Smooth muscle cell (in vitro differentiated cells): ENCODE measurements at regions not wholly inside any gene's neighbourhood (a gene's known extent, or its start where the extent isn't known, plus 50 kb on each side); places are given as distances from the start of the nearest gene placed in this dataset.

ENCODE experiments used
- DNase-seq: peaks from one replicate; lab custom pipeline; 2025; ENCODE audit not compliant: unreplicated experiment; lab: John Stamatoyannopoulos, UW
- H2AFZ ChIP-seq: fragments of 200-600 bp; sonication (generic); 2 replicates; pipeline ENCODE4 v1.6.0; 2016; ENCODE audit warnings: antibody characterized with exemption, low read depth, mild to moderate bottlenecking
- H3F3A ChIP-seq: fragments of 200-600 bp; sonication (generic); 2 replicates; pipeline ENCODE4 v1.6.0; 2017; ENCODE audit warnings: antibody characterized with exemption, low read depth
- H3K27ac ChIP-seq: fragments of 200-600 bp; sonication (generic); 2 replicates; pipeline ENCODE4 v1.5.1; 2016; ENCODE audit warnings: low read depth, mild to moderate bottlenecking
- H3K27me3 ChIP-seq: fragments of 200-600 bp; sonication (generic); 2 replicates; pipeline ENCODE4 v1.6.1; 2016; ENCODE audit warnings: low read depth, mild to moderate bottlenecking
- H3K36me3 ChIP-seq: fragments of 200-600 bp; sonication (generic); 2 replicates; pipeline ENCODE4 v1.5.1; 2016; ENCODE audit warnings: low read depth
- H3K4me1 ChIP-seq: fragments of 200-600 bp; sonication (generic); 2 replicates; pipeline ENCODE4 v1.5.1; 2016; ENCODE audit warnings: low read depth
- H3K4me2 ChIP-seq: fragments of 200-600 bp; sonication (generic); 2 replicates; pipeline ENCODE4 v1.6.0; 2016; ENCODE audit warnings: mild to moderate bottlenecking
- H3K4me3 ChIP-seq: fragments of 200-600 bp; sonication (generic); 2 replicates; pipeline ENCODE4 v1.5.1; 2016; ENCODE audit warnings: mild to moderate bottlenecking
- H3K79me2 ChIP-seq: fragments of 200-600 bp; sonication (generic); 2 replicates; pipeline ENCODE4 v1.6.0; 2016; ENCODE audit warnings: low read depth, mild to moderate bottlenecking
- H3K9ac ChIP-seq: fragments of 200-600 bp; sonication (generic); 2 replicates; pipeline ENCODE4 v1.6.0; 2016; ENCODE audit warnings: low read depth
- H3K9me3 ChIP-seq: fragments of 200-600 bp; sonication (generic); replicated peaks from 2 replicates; pipeline ENCODE4 v1.5.1; 2016; ENCODE audit warnings: low read depth
- H4K20me1 ChIP-seq: fragments of 200-600 bp; sonication (generic); 2 replicates; pipeline ENCODE4 v1.6.0; 2016; ENCODE audit warnings: low read depth
- WGBS: methylation state at CpG from one replicate; pipeline ENCODE4 v1.1.7; 2016; ENCODE audit warnings: low lambda C conversion rate; 5-methylcytosine and 5-hydroxymethylcytosine counted together
- TF ChIP-seq, protein P1 (sequence below): fragments of 200-600 bp; sonication (generic); IDR thresholded peaks from 2 replicates; pipeline ENCODE4 v1.5.1; 2017; ENCODE audit warnings: borderline replicate concordance, mild to moderate bottlenecking, antibody characterized with exemption; ENCODE audit not compliant: insufficient read depth, poor library complexity, severe bottlenecking

DNA sequence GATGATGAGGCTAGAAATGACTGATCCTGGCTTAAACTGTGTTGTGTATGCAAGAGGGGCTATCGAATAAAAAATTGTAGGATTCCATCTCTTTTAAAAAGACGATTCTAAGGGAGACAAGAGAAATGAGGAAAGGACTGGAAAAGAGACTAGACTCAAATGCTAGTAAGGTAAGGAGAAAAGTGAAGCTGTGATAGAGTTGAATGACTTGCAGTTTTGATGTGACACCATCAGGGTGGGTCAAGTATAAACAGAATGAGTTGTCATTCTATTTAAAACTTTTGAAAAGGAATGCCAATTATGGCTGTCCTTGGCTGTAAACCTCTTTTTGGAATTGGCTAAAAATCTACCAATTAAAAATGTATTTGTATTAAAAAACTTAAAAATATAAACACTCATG, 184.5 kb upstream of the PHF14 start:
- Histone ChIP-seq H3F3A (no peaks in the 10 kb centered on the region), H4K20me1 (no peaks in the 10 kb centered on the region), H3K4me1 (no peaks in the 10 kb centered on the region), H3K36me3 (no peaks in the 10 kb centered on the region), H3K9ac (no peak overlapping the region), H3K4me3 (no peak overlapping the region), H3K27ac (no peak overlapping the region), H3K9me3 (no peaks in the 10 kb centered on the region), H3K27me3 (no peaks in the 10 kb centered on the region), H3K79me2 (no peaks in the 10 kb centered on the region), H3K4me2 (no peak overlapping the region), H2AFZ (no peak overlapping the region)
- DNase-seq: no peak
- TF ChIP-seq, protein P1, sequence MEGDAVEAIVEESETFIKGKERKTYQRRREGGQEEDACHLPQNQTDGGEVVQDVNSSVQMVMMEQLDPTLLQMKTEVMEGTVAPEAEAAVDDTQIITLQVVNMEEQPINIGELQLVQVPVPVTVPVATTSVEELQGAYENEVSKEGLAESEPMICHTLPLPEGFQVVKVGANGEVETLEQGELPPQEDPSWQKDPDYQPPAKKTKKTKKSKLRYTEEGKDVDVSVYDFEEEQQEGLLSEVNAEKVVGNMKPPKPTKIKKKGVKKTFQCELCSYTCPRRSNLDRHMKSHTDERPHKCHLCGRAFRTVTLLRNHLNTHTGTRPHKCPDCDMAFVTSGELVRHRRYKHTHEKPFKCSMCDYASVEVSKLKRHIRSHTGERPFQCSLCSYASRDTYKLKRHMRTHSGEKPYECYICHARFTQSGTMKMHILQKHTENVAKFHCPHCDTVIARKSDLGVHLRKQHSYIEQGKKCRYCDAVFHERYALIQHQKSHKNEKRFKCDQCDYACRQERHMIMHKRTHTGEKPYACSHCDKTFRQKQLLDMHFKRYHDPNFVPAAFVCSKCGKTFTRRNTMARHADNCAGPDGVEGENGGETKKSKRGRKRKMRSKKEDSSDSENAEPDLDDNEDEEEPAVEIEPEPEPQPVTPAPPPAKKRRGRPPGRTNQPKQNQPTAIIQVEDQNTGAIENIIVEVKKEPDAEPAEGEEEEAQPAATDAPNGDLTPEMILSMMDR: no peak
- WGBS: 86% methylated on average over 2 of the region's 2 CpGs

DNA sequence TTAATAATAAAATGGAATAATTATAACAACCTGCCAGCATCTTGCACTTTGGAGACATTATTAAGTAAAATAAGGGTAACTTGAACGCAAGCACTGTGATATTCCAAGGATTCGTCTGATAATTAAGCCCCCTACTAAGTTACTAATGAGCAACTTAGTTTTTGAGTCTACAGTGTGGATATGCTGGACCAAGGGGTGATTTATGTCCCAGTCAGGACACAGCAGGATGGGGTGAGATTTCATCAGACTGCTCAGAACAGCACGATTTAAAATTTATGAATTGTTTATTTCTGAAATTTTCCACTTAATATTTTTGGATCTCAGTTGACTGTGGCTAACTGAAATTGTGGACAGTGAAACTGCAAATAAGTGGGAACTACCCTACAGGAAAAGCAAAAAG, 182.8 kb upstream of the PHF14 start:
- Histone ChIP-seq H3K4me1 (no peaks in the 10 kb centered on the region), H3K27ac (no peak overlapping the region), H2AFZ (no peak overlapping the region), H4K20me1 (no peaks in the 10 kb centered on the region), H3K27me3 (no peaks in the 10 kb centered on the region), H3F3A (no peaks in the 10 kb centered on the region), H3K36me3 (no peaks in the 10 kb centered on the region), H3K9me3 (no peaks in the 10 kb centered on the region), H3K4me2 (no peak overlapping the region), H3K79me2 (no peaks in the 10 kb centered on the region), H3K4me3 (no peak overlapping the region), H3K9ac (no peak overlapping the region)
- TF ChIP-seq, protein P1: no peak
- no peak for DNase-seq
- WGBS: 97% methylated on average over 3 of the region's 3 CpGs

DNA sequence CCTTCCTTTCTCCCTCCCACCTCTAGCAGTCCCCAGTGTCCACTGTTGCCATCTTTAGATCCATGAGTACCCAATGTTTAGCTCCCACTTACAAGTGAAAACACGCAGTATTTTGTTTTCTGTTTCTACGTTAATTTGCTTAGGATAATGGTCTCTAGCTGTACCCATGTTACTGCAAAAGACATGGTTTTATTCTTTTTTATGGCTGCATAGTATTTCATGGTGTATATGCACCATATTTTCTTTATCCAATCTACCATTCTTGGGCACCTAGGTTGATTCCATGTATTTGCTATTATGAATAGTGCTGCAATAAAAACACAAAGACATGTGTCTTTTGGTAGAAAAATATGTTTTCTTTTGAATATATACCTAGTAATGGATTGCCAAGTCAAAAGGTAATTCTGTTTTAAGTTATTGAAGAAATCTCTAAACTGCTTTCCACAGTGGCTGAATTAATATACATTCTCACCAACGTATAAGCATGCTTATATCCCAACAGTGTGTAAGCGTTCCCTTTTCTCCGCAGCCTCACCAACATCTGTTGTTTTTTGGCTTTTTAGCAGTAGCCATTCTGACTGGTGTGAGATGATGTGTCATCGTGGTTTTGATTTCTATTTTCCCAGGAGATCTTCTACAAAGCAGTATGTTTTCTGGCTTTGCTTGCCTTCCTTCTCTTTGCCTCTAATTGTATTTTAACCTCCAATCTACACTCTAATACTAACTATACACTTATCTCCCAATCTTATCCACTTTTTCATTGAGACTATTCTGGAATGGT, 179.5 kb upstream of the PHF14 start:
- no peaks in the 10 kb centered on the region for H3K9me3 ChIP-seq
- no peak overlapping the region for H3K4me3 ChIP-seq
- DNase-seq: no peak
- H3F3A ChIP-seq: no peaks in the 10 kb centered on the region
- TF ChIP-seq, protein P1: no peak
- no peaks in the 10 kb centered on the region for H4K20me1 ChIP-seq
- no peaks in the 10 kb centered on the region for H3K36me3 ChIP-seq
- H3K4me2 ChIP-seq: no peak overlapping the region
- no peak overlapping the region for H3K9ac ChIP-seq
- H2AFZ ChIP-seq: no peak overlapping the region
- H3K79me2 ChIP-seq: no peaks in the 10 kb centered on the region
- H3K27ac ChIP-seq: no peak overlapping the region
- no peaks in the 10 kb centered on the region for H3K27me3 ChIP-seq
- H3K4me1 ChIP-seq: no peaks in the 10 kb centered on the region
- WGBS: 53% methylated on average over 6 of the region's 6 CpGs

DNA sequence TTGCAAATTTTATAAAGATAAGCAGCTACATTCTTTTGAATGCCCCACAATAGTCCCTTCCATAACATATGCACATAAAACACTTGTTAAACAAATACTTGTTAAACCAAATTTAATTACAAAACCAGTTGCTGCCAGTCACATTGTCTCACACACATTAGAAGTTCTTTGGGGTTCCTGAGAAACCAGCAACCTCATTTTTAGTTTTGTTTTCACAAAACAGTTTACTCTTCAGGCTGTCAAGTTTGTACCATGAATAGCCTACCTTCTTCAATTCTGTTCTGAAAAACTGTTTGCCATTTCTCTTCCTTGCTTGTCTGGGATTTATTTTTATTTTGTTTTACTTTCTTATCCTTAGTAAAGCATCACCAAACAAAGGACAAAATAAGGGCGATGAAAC, 176.5 kb upstream of the PHF14 start:
- no peak overlapping the region for H3K27ac ChIP-seq
- H3K9ac ChIP-seq: no peak overlapping the region
- H3K27me3 ChIP-seq: no peaks in the 10 kb centered on the region
- H3K36me3 ChIP-seq: no peaks in the 10 kb centered on the region
- no peak overlapping the region for H3K4me2 ChIP-seq
- no peaks in the 10 kb centered on the region for H3K79me2 ChIP-seq
- H3K9me3 ChIP-seq: no peaks in the 10 kb centered on the region
- DNase-seq: no peak
- no peaks in the 10 kb centered on the region for H3F3A ChIP-seq
- H3K4me1 ChIP-seq: no peaks in the 10 kb centered on the region
- WGBS: 100% methylated on average over 1 of the region's 1 CpG
- no peak overlapping the region for H2AFZ ChIP-seq
- no peaks in the 10 kb centered on the region for H4K20me1 ChIP-seq
- TF ChIP-seq, protein P1: no peak
- H3K4me3 ChIP-seq: no peak overlapping the region
